ENCODE measurements at regions not wholly inside any gene's neighbourhood (a gene's known extent, or its start where the extent isn't known, plus 50 kb on each side); places are given as distances from the start of the nearest gene placed in this dataset.
"Not testable (repeated sequence)": the region's sequence is repeated elsewhere in the genome, so short reads cannot be mapped to it uniquely, and the experiment has no call there.

DNA sequence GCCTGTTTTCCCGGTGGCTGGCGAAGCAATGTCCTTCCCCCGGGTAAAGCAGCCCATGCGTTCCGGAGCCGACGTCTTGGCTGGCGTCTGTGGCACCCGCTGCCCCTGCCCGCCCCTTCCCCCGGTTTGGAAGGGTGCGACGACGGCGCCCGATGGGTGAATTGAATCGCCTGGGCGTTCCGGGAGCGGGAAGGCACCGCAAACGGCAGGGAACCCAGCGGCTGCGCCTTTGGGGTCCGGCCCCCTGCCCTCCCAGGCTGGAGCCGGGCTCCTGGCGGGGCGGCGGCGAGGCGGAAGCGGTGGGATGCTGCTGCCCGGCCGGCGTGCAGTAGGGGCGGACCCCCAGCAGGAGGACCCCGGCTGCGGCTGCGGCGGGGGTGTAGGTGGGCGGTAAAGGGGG lies 123.6 kb upstream of the RHOU start:
- DNase-seq, result not testable (repeated sequence)

DNA sequence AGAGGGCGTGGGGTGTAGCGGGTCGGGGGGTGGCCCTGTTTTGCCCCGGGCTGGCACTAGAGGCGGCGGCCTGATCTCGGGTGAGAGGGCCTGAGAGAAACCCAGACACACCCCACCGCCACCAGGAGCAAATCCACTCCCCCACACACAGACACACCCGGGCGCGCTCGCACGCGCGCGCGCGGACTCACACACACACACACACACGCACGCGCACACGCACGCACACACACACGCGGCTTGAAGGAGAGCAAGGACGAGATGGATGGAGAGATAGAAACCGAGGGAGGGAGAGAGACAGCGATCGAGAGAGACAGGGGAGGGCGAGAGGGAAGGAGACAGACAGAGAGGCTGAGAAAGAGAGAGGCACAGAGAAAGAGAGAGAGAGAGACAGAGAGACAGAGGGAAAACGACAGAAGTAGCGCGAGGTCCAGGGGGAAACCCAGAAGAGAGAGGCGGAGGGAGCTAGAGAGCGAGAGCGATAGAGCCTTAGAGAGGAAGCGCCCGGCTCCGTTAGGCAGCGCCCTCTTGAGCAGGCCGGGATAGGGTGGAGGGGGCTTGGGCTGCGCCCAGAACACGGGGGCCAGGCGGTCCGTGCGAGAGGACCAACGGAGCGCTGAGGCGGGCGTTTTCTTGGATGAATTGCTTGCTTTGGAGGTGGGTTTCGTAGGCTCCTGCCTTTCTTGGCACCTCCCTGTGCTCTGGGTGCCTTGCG lies 113.1 kb upstream of the RHOU start:
- DNase-seq, result not testable (repeated sequence)

DNA sequence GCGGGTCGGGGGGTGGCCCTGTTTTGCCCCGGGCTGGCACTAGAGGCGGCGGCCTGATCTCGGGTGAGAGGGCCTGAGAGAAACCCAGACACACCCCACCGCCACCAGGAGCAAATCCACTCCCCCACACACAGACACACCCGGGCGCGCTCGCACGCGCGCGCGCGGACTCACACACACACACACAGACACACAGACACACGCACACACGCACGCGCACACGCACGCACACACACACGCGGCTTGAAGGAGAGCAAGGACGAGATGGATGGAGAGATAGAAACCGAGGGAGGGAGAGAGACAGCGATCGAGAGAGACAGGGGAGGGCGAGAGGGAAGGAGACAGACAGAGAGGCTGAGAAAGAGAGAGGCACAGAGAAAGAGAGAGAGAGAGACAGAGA lies 108.8 kb upstream of the RHOU start:
- not testable (repeated sequence) for DNase-seq

DNA sequence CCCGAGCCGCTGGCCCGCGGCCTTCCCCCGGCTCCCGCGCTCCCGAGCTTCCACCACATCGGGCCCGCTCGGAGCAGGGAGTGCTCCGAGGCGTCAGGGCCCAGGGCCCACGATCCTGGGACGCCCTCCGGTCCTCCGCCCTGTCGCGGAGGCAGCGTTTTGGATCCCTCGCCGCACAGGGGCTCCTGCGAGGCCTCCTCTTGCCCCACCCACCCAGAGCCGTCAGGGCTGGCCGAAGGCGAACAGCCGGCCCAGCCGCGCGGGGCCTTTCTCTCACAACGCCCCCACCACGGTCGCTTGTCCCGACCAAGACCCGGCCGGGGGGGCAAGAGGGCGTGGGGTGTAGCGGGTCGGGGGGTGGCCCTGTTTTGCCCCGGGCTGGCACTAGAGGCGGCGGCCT lies 102.4 kb upstream of the RHOU start:
- peak; percentile 40 for DNase-seq

DNA sequence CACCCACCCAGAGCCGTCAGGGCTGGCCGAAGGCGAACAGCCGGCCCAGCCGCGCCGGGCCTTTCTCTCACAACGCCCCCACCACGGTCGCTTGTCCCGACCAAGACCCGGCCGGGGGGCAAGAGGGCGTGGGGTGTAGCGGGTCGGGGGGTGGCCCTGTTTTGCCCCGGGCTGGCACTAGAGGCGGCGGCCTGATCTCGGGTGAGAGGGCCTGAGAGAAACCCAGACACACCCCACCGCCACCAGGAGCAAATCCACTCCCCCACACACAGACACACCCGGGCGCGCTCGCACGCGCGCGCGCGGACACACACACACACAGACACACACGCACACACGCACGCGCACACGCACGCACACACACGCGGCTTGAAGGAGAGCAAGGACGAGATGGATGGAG lies 100.0 kb upstream of the RHOU start:
- DNase-seq, result peak; percentile 49

DNA sequence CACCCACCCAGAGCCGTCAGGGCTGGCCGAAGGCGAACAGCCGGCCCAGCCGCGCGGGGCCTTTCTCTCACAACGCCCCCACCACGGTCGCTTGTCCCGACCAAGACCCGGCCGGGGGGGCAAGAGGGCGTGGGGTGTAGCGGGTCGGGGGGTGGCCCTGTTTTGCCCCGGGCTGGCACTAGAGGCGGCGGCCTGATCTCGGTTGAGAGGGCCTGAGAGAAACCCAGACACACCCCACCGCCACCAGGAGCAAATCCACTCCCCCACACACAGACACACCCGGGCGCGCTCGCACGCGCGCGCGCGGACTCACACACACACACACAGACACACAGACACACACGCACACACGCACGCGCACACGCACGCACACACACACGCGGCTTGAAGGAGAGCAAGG lies 97.8 kb upstream of the RHOU start:
- DNase-seq, result peak; percentile 24

DNA sequence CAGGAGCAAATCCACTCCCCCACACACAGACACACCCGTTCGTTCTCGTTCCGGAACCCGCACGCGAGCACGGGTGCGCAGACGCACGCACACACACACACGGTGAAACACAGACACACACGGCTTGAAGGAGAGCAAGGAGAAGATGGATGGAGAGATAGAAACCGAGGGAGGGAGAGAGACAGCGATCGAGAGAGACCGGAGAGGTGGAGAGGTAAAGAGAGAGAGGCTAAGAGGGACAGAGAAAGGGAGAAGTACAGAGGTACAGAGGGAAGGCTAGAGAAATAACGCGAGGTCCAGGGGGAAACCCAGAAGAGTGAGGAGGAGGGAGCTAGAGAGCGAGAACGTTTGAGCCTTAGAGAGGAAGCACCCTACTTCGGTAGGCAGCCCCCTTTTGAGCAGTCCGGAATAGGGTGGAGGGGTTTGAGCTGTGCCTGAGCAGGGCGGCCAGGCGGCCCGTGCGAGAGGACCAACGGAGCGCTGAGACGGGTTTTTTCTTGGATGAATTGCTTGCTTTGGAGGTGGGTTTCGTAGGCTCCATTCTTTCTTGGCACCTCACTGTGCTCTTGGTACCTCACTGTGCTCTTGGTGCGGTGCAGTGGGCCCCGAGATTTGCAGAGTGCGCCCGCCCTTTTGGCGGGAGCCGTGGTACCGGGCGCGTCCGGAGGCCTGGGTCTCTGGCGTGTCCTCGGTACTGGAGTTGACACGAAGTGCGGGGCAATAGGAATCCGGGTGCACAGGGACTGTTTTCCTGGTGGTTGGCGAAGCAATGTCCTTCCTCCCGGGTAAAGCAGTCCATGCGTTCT lies 88.4 kb upstream of the RHOU start:
- DNase-seq, result peak; percentile 28

DNA sequence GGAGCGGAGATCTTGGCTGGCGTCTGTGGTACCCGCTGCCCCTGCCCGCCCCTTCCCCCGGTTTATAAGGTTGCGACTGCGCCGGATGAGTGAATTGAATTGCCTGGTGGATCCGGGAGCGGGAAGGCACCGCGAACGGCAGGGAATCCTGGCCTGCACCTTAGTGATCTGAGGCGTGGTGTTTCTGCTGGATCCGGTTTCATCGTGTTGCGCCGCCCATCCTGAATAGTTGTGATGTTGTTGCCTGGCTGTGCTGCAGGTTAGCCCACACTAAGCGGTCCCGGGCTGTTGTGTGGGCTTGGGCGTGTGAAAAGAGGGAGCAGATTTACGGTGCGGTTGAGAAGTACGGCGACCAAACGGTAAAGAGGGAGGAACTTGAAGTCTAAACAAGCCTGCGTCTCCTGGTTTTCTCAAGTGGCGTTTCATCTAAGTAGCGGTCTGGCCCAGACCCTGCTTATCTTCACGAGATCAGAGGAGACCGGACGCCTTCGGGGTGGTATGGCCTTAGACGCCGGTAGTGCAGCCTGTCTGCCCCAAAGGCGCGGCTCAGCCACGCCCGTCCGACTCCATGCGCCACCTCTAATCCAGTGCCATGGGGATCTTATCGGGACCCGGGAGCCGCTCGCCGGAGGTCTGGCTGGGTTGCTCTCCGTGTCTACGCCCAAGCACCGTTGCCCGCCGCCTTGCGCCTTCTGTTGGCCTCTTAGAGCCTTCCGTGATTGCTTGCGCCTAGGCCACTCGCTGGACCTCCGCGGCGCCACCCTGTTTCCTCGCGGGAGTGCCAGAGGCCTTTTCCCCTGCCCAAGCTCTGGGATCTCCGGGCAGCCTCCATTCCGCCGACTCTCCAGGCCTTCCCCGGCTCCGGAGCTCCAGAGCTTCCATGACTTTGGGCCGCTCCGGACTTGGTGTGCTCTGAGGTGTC lies 87.5 kb upstream of the RHOU start:
- peak; percentile 18 for DNase-seq

DNA sequence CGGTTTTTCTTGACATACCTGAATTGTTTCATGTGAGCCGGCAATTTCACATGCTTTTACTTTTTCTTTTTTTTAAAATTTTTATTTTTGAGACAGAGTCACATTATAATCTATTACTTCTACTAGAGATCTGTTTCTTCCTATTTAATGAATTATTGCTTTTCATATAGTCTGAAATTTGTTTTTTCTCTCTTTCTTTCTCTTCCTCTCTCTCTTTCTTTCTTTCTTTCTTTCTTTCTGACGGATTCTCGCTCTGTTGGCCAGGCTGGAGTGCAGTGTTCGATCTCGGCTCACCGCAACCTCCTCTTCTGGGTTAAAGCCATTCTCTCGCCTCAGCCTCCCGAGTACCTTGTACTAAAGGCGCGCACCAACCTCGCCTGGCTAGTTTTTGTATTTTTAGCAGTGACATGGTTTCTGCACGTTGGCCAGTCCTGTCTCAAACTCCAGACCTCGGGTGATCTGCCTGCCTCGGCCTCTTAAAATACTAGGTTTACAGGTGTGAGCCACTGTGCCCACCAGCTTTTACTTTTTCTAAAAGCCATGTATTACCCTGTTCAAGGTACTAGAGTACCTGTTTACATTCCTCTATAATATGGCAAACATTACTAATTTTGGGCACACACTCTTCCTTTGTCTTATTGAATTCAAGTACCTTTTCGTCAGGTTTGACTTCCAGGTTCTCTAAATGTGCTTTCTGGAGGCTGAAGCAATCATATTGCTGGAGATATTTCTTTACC lies 86.5 kb upstream of the RHOU start:
- no peak for DNase-seq

DNA sequence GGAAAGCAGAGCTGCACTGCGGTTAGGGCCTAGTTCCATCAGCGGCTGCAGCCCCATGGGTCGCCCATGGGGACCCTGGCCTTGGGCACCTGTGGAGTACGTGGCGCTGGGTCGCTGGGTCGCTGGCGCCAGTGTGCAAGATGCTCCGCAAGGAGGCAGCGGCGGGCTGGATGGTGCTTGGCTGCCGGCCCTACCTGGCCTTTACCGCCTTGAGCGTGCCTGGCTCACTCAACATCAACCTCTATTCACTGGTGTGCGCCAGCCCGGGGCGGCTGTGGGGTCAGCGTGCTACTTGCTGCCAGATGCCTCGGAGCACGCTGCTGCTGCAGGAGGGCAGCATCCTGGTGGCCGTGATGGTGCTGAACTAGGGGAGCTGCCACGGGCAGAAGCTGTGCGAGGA lies 85.1 kb upstream of the RHOU start:
- no peak for DNase-seq

DNA sequence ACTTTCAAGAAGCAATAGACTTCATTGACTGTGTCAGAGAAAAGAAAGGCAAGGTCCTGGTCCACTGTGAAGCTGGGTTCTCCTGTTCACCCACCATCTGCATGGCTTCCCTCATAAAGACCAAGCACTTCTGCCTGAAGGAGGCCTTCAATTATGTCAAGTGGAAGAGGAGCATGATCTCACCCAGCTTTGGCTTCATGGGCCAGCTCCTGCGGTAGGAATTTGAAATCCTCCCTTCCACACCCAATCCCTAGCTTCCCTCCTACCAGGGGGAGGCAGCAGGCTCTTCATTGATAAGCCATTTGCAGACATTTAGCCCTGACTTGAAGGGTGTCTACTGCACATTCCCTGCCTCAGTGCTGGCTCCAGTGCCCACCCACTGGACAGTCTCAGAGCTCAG lies 84.3 kb upstream of the RHOU start:
- DNase-seq, result no peak

DNA sequence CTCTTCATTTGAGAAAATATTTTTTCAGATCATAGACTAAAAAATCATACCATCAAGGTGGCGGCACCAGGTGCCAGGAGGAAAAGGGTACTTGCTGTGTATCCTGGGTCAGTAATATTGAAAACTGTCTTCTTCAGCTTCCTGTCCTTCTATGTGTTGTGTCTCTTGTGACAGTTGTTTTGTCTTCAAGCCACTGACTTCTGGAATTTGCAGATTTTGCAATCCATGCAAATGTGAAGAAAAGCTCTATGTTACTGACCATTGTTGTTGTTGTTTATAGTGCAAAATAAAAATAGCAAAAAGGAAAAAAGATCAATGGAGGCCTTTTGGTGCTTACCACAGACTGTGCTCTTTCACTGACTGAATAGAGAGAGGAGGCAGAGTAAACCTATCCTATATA lies 83.2 kb upstream of the RHOU start:
- DNase-seq, result no peak

DNA sequence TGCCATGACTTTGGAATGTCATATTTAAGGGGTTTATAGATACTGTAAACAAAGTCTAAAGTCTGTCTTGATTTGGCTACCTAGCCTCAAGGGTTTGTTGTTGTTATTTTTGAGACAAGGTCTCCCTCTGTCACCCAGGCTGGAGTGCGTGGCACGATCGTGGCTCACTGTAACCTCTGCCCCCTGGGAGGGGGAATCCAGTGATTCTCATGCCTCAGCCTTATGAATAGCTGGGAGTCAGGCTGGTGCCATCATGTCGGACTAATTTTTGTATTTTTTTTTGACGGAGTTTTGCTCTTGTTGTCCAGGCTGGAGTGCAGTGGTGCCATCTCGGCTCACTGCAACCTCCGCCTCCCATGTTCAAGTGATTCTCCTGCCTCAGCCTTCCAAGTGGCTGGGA lies 82.2 kb upstream of the RHOU start:
- DNase-seq, result not testable (repeated sequence)

DNA sequence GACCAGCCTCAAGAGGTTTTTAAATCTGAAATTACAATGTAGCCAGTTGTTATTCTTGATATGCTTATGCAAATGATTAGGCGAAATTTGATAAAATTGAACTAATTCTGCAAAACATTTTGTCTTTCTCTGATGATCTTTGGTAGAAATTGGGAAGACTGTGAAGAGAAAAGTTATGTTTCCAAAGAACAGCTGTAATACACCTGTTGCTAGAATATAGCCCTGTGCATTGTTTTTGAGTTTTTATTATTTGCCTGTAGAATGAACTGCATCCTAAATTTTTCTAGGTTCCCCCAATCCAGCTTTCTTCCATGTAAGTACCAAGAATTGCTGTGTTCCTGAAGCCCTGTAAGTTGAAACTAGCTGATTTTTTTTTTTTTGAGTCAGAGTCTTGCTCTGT lies 81.5 kb upstream of the RHOU start:
- DNase-seq, result no peak

DNA sequence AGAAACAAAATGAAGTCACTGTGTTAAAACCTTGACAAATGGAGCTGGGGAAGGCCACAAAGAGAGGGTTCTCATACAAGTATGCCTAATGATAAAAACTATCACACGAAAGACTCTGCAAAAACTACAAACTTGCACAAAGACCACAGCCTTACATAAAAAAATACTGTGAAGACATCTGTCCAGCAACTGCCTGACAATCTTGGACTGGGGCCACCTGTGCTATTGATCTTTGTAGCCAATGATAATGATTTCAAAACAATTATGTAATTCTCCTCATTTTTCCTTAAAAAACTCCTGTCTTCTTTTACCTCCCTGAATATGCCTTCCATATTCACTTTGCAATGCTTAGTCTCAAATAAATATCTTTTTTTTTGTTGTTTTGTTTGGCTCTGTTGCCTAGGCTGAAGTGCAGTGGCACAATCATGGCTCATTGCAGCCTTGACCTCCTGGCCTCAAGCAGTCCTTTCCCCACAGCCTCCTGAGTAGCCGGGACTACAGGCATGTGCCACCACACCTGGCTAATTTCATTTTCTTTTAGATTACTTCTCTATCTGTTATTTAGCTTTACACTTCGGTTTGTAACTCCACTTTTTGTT lies 79.4 kb upstream of the RHOU start:
- DNase-seq, result no peak

DNA sequence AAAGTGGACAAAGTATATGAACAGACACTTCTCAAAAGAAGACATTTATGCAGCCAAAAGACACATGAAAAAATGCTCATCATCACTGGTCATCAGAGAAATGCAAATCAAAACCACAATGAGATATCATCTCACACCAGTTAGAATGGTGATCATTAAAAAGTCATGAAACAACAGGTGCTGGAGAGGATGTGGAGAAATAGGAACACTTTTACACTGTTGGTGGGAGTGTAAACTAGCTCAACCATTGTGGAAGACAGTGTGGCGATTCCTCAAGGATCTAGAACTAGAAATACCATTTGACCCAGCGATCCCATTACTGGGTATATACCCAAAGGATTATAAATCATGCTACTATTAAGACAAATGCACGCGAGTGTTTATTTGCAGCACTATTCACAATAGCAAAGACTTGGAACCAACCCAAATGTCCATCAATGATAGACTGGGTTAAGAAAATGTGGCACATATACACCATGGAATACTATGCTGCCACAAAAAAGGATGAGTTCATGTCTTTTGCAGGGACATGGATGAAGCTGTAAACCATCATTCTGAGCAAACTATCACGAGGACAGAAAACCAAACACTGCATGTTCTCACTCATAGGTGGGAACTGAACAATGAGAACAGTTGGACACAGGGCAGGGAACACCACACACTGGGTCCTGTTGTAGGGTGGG lies 73.1 kb upstream of the RHOU start:
- not testable (repeated sequence) for DNase-seq

DNA sequence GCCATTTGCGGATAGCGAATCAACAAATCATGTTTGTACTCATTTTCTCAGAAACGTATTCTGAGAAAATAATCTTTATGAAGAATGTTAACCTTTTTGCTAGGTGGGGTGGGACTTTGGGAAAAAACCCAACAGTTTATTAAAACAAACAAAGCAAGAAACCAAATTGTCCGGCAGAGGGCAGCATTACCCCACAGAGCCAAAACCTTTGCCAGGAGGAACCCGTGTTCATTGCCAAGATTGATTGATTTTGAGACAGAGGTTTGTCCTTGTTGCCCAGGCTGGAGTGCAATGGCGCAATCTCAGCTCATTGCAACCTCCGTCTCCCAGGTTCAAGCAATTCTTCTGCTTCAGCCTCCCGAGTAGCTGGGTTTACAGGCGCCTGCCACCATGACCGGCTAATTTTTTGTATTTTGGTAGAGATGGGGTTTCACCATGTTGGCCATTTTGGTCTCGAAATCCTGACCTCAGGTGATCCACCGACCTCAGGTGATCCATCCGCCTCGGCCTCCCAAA lies 70.8 kb upstream of the RHOU start:
- peak; percentile 78 for DNase-seq

DNA sequence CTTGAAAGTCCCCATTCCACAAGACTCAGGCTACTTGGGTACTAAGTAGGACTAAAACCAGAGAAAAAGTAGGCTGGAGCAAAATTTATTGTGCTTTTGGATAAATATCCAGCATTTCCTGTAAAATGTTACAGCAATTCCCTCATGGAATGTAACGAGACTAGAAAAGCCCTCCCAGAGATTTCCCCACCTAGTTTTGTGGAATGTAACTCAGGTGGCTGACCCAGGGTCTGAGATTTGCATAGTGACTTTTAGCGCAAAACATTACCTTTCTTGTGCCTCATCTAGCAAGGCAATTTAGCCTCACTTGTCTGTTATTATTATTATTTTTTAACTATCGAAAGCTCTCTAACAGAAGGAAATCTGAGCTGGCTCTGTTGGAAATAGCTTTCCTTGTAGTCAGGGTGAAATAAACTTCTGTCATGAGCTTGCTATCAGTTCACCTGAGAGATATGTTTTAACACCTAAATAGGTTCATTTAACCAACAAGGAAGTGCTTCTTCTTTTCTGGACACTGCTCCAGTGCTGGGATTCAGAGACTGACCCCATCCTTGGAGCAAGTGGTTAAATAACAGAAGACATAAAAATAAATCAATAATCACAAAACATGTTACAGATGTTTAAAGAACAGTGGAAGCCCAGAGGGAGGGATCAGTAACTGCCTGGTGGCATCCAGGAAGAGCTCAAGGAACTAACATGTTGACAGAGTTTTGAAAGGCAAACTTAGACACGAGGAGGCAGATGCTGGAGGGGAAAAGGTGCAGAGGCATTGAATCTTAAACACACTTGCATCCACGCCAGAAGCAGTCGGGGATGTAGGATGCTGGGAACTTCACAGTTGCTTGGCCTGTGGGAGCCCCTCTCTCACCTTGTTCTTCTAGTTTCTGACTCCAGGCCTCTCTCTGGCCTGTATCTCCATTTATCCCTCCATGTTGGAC lies 68.3 kb upstream of the RHOU start:
- no peak for DNase-seq

DNA sequence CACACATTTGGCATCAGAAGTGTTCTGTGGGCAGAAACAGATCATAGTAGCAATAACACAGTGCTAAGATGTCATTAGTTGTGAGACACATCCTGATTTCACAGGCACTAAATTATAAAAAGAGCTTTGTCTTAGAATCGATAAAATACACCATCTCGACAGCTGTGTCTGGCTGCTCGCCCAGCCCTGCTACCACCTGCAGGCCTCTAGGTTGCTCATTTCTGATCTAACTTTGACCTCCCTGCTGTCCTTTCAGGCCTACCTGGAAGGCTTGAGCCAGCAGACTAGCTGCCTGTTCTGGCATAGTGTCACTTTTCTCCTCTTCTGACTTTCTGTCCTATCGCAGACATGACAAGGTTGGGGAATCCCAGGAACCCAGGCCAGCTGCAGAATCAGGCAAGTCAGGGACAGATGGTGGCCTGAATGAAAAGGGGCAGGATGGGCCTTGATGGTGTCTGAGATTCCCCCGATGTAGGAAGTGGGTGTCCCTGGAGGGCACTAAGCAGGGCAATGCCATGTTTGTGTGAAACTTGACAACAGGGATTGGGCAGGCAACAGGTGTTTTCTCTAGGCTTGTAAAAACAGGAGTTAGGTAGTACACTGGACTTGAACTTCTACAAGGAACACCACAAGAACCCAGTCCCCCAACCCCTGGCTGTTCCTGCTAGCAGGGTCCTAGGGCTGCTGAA lies 66.6 kb upstream of the RHOU start:
- no peak for DNase-seq

DNA sequence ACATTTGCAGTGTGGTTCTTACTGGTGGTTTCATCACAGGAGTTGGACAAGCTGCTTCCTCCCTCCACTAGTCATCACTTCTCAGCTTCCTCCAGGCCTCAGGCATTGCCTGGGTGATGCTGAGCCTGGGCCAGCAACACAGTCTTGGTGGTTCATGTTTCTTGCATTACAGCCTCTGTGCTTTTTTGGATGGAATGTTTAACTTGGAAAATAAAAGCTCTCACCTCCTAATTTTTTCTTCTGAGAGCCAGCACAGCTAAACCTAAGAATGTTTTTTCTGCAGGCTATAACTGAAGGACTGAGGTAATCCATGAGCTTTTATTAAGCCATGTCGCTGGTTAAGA lies 66.1 kb upstream of the RHOU start:
- DNase-seq, result no peak

Data from activated naive CD4-positive, alpha-beta T cell treated with anti-CD3 and anti-CD28 coated beads, Interleukin-2, amount 50 U/mL, for 16 hours (primary cell).